Mammary epithelial cell (primary cell): ENCODE measurements at regions not wholly inside any gene's neighbourhood (a gene's known extent, or its start where the extent isn't known, plus 50 kb on each side); places are given as distances from the start of the nearest gene placed in this dataset.
"Not testable (repeated sequence)": the region's sequence is repeated elsewhere in the genome, so short reads cannot be mapped to it uniquely, and the experiment has no call there.

Experiments used
- CTCF ChIP-seq, 2 donors: IDR thresholded peaks in 1 of 2; conservative IDR thresholded peaks in 1 of 2; 2 replicates each; pipeline ENCODE4 v1.5.1; 2011 to 2012; ENCODE audit warnings: inconsistent platforms in 2 of 2, low read length in 2 of 2, mild to moderate bottlenecking in 2 of 2, control low read depth in 1 of 2, low read depth in 1 of 2; ENCODE audit not compliant: insufficient read depth in 1 of 2; ENCODE audit errors: extremely low read depth in 1 of 2
- EZH2 ChIP-seq: IDR thresholded peaks from 2 replicates; pipeline ENCODE4 v1.6.1; 2012; ENCODE audit warnings: low read length, inconsistent platforms, borderline replicate concordance

GRCh38 chr1:229021034-229021433 lies 249.9 kb upstream of the RAB4A start:
- not testable (repeated sequence) for TF ChIP-seq CTCF (conservative IDR thresholded peaks at IDR 0.05 in 1 of 2, IDR thresholded peaks at IDR 0.05 in 1 of 2; ENCODE audit: extremely low read depth in 1 of 2, insufficient read depth in 1 of 2, low read depth in 1 of 2, low read length in 2 of 2); EZH2
